HG03039 (cell line): ENCODE measurements at regions not wholly inside any gene's neighbourhood (a gene's known extent, or its start where the extent isn't known, plus 50 kb on each side); places are given as distances from the start of the nearest gene placed in this dataset.
"Not testable (repeated sequence)": the region's sequence is repeated elsewhere in the genome, so short reads cannot be mapped to it uniquely, and the experiment has no call there.

Experiments used
- ATAC-seq: cut with Tn5 transposase; IDR thresholded peaks from one replicate; pipeline ENCODE4 v1.9.1; 2021; ENCODE audit warnings: mild to moderate bottlenecking, moderate library complexity; ENCODE audit not compliant: unreplicated experiment

GRCh38 chr5:110812639-110813038 lies 73.8 kb downstream of the SLC25A46 start:
- ATAC-seq, result no peak

GRCh38 chr5:110815916-110816605 lies 77.3 kb downstream of the SLC25A46 start:
- no peak for ATAC-seq

- no peak for ATAC-seq
Observed at GRCh38 chr5:110817459-110817858, 78.7 kb downstream of the SLC25A46 start.

- no peak for ATAC-seq
Observed at GRCh38 chr5:110823571-110823970, 84.8 kb downstream of the SLC25A46 start.

GRCh38 chr5:110824936-110825441 lies 86.2 kb downstream of the SLC25A46 start:
- ATAC-seq, result no peak

- ATAC-seq, result no peak
Observed at GRCh38 chr5:110832683-110833082, 93.9 kb downstream of the SLC25A46 start.

- ATAC-seq, result not testable (repeated sequence)
Observed at GRCh38 chr5:110834933-110835332, 96.1 kb downstream of the SLC25A46 start.

GRCh38 chr5:110836851-110837250 lies 98.0 kb downstream of the SLC25A46 start:
- no peak for ATAC-seq

- ATAC-seq, result not testable (repeated sequence)
Observed at GRCh38 chr5:110838357-110838756, 99.5 kb downstream of the SLC25A46 start.

GRCh38 chr5:110838961-110839360 lies 100.2 kb downstream of the SLC25A46 start:
- no peak for ATAC-seq

- no peak for ATAC-seq
Observed at GRCh38 chr5:110840347-110840960, 101.6 kb downstream of the SLC25A46 start.

GRCh38 chr5:110841137-110841536 lies 102.3 kb downstream of the SLC25A46 start:
- ATAC-seq, result no peak

GRCh38 chr5:110842948-110843347 lies 104.1 kb downstream of the SLC25A46 start:
- no peak for ATAC-seq

GRCh38 chr5:110844251-110844650 lies 105.4 kb downstream of the SLC25A46 start:
- ATAC-seq, result no peak

GRCh38 chr5:110846398-110847001 lies 107.7 kb downstream of the SLC25A46 start:
- ATAC-seq, result no peak

- ATAC-seq, result no peak
Observed at GRCh38 chr5:110851357-110851756, 112.5 kb downstream of the SLC25A46 start.

GRCh38 chr5:110852053-110852452 lies 113.2 kb downstream of the SLC25A46 start:
- ATAC-seq, result no peak

GRCh38 chr5:110852541-110852940 lies 113.7 kb downstream of the SLC25A46 start:
- ATAC-seq, result no peak

- no peak for ATAC-seq
Observed at GRCh38 chr5:110853267-110853666, 114.5 kb downstream of the SLC25A46 start.

GRCh38 chr5:110854200-110854599 lies 115.4 kb downstream of the SLC25A46 start:
- no peak for ATAC-seq

GRCh38 chr5:110855961-110856360 lies 117.2 kb downstream of the SLC25A46 start:
- no peak for ATAC-seq
